OCI-LY3 (cell line): ENCODE measurements at regions not wholly inside any gene's neighbourhood (a gene's known extent, or its start where the extent isn't known, plus 50 kb on each side); places are given as distances from the start of the nearest gene placed in this dataset.
"Not testable (repeated sequence)": the region's sequence is repeated elsewhere in the genome, so short reads cannot be mapped to it uniquely, and the experiment has no call there.

Source experiments
- H2AFZ ChIP-seq: fragments of 200-600, 300-600 bp; shearing (Covaris generic); 2 replicates; pipeline ENCODE4 v1.6.0; 2014; ENCODE audit warnings: antibody characterized with exemption, low read depth, low read length
- H3K27ac ChIP-seq: fragments of 200-600, 300-600 bp; sonication (generic); 2 replicates; pipeline ENCODE4 v1.5.1; 2014; ENCODE audit warnings: mild to moderate bottlenecking, low read length, moderate library complexity, mixed read lengths
- H3K27me3 ChIP-seq: fragments of 200-600, 300-600 bp; sonication (generic); 2 replicates; pipeline ENCODE4 v1.6.1; 2014; ENCODE audit warnings: low read depth, low read length, mixed read lengths
- H3K36me3 ChIP-seq: fragments of 200-600, 300-600 bp; sonication (generic); replicated peaks from 2 replicates; pipeline ENCODE3; 2014; ENCODE audit warnings: low read depth, low read length, mixed read lengths
- H3K4me1 ChIP-seq: fragments of 300-600, 200-600 bp; sonication (generic); 2 replicates; pipeline ENCODE4 v1.6.1; 2014; ENCODE audit warnings: low read length, mixed read lengths
- H3K4me2 ChIP-seq: fragments of 200-600, 300-600 bp; sonication (generic); 2 replicates; pipeline ENCODE4 v1.6.1; 2014; ENCODE audit warnings: low read length, mixed read lengths
- H3K4me3 ChIP-seq: fragments of 300-600, 200-600 bp; sonication (generic); 2 replicates; pipeline ENCODE4 v1.5.1; 2014; ENCODE audit warnings: antibody characterized with exemption, mild to moderate bottlenecking, low read length, moderate library complexity
- H3K79me2 ChIP-seq: fragments of 300-600, 200-600 bp; shearing (Covaris generic); 2 replicates; pipeline ENCODE4 v1.6.1; 2014; ENCODE audit warnings: mild to moderate bottlenecking, low read length, mixed read lengths
- H3K9ac ChIP-seq: fragments of 300-600, 200-600 bp; shearing (Covaris generic); 2 replicates; pipeline ENCODE4 v1.6.0; 2014; ENCODE audit warnings: mild to moderate bottlenecking, low read length, moderate library complexity
- H3K9me3 ChIP-seq: fragments of 200-600, 300-600 bp; shearing (Covaris generic); 2 replicates; pipeline ENCODE4 v1.6.1; 2014; ENCODE audit warnings: low read length, mixed read lengths; ENCODE audit not compliant: insufficient read depth
- H4K20me1 ChIP-seq: fragments of 200-600, 300-600 bp; sonication (generic); 2 replicates; pipeline ENCODE4 v1.6.1; 2016; ENCODE audit warnings: low read length, mixed read lengths; ENCODE audit not compliant: insufficient read depth
- EZH2phosphoT487 ChIP-seq: fragments of 200-600 bp; shearing (Covaris generic); IDR thresholded peaks from 2 replicates; pipeline ENCODE4 v1.6.1; 2018; ENCODE audit warnings: antibody characterized with exemption, mixed run types, low read depth
- TF ChIP-seq, protein P1 (sequence below): fragments of 200-600, 300-600 bp; sonication (generic); IDR thresholded peaks from 2 replicates; pipeline ENCODE4 v1.5.1; 2014; ENCODE audit warnings: antibody characterized with exemption, low read length, low read depth

- H3K9me3 ChIP-seq: no peaks in the 10 kb centered on the region
- TF ChIP-seq, protein P1, sequence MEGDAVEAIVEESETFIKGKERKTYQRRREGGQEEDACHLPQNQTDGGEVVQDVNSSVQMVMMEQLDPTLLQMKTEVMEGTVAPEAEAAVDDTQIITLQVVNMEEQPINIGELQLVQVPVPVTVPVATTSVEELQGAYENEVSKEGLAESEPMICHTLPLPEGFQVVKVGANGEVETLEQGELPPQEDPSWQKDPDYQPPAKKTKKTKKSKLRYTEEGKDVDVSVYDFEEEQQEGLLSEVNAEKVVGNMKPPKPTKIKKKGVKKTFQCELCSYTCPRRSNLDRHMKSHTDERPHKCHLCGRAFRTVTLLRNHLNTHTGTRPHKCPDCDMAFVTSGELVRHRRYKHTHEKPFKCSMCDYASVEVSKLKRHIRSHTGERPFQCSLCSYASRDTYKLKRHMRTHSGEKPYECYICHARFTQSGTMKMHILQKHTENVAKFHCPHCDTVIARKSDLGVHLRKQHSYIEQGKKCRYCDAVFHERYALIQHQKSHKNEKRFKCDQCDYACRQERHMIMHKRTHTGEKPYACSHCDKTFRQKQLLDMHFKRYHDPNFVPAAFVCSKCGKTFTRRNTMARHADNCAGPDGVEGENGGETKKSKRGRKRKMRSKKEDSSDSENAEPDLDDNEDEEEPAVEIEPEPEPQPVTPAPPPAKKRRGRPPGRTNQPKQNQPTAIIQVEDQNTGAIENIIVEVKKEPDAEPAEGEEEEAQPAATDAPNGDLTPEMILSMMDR: no peak
These were observed 943.7 kb downstream of the METTL15 start for GRCh38 chr11:29051935-29052334.

DNA sequence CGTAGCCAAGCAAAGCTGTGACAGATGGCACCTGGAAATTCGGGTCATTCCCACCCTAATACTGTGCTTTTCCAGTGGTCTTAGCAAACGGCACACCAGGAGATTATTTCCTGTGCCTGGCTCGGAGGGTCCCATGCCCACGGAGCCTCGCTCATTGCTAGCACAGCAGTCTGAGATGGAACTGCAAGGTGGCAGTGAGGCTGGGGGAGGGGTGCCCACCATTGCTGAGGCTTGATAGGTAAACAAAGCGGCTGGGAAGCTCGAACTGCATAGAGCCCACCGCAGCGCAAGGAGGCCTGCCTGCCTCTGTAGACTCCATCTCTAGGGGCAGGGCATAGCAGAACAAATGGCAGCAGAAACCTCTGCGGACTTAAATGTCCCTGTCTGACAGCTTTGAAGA is 942.8 kb downstream of the METTL15 start:
- not testable (repeated sequence) for H4K20me1 ChIP-seq, H2AFZ ChIP-seq, H3K9me3 ChIP-seq, H3K4me1 ChIP-seq, H3K27ac ChIP-seq, H3K27me3 ChIP-seq, H3K4me2 ChIP-seq, H3K79me2 ChIP-seq, H3K36me3 ChIP-seq, H3K4me3 ChIP-seq, H3K9ac ChIP-seq

More at GRCh38 chr11:29051935-29052334, 943.7 kb downstream of the METTL15 start:
- Histone ChIP-seq H4K20me1 (no peaks in the 10 kb centered on the region), H3K4me3 (no peak overlapping the region), H3K9ac (no peak overlapping the region), H3K27me3 (no peaks in the 10 kb centered on the region), H2AFZ (no peak overlapping the region), H3K4me2 (no peak overlapping the region), H3K79me2 (no peaks in the 10 kb centered on the region), H3K36me3 (no peaks in the 10 kb centered on the region), H3K27ac (no peak overlapping the region), H3K4me1 (peaks cover 5% of the 10 kb centered on the region; the same call in 1 of the 2 replicates)

DNA sequence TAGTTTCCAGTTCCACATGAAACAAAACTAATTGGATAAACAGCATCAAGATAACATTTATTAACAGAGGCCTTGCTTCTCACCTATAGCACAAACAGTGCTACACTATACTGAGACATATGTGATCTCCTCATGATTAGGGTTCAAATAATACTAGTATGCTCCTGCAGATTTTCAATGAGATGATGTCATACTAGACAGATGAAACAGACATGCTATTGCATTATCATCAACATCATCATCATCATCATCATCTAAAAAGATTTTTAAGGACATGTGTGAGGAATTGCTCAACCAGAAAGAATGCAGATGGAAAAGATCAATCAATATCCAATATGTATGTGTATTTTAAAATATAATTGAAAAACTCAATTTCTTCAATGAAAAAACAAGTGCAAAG is 932.3 kb downstream of the METTL15 start:
- Histone ChIP-seq H4K20me1 (no peaks in the 10 kb centered on the region), H3K79me2 (no peaks in the 10 kb centered on the region), H3K27me3 (no peaks in the 10 kb centered on the region), H2AFZ (no peak overlapping the region), H3K36me3 (no peaks in the 10 kb centered on the region), H3K27ac (no peak overlapping the region), H3K4me1 (no peaks in the 10 kb centered on the region), H3K4me3 (no peak overlapping the region), H3K4me2 (no peak overlapping the region), H3K9ac (no peak overlapping the region), H3K9me3 (no peaks in the 10 kb centered on the region)
- TF ChIP-seq, protein P1: no peak
- TF ChIP-seq EZH2phosphoT487: no peak

DNA sequence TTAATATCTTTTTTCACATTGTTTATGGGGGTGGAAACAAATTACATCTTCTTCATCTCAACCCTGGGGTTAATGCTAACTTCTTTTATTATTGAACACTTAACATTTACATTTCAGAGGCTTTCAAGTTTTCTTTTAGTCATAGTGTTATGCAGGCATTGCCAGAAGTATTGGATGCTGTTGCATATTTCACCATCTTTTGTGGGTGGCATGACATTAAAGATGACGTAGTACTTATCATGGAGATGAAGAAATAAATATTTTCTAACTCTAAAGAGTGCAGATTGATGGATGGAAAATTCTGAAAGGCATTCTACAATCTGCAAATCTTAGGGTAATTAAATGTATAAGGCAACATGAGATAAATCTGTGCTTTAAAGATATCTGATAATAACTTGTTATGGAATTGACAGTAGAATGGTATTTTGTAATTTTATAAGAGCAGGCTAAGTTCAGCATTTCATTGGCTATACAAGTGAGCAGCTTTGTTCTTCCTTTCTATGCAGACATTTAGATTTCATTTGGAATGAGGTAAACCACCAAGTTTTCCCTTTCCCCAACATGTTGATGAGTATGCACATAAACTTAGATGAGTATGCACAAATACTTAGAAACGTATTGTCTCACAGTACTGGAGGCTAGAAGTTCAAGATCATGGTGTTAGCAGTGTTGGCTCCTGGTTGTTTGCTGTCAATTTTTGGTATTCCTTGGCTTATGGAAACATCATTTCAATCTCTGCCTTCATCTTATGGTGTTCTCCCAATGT is 924.4 kb downstream of the METTL15 start:
- no peak overlapping the region for H3K27ac ChIP-seq
- no peaks in the 10 kb centered on the region for H3K79me2 ChIP-seq
- H4K20me1 ChIP-seq: no peaks in the 10 kb centered on the region
- no peak overlapping the region for H3K4me3 ChIP-seq
- TF ChIP-seq EZH2phosphoT487: no peak
- TF ChIP-seq, protein P1: no peak
- H3K4me1 ChIP-seq: no peaks in the 10 kb centered on the region
- no peak overlapping the region for H3K4me2 ChIP-seq
- H3K9ac ChIP-seq: no peak overlapping the region
- peaks cover 14% of the 10 kb centered on the region; the same call in 1 of the 2 replicates for H3K9me3 ChIP-seq
- no peaks in the 10 kb centered on the region for H3K27me3 ChIP-seq
- H3K36me3 ChIP-seq: no peaks in the 10 kb centered on the region
- no peak overlapping the region for H2AFZ ChIP-seq
